Right atrium auricular region (tissue), 2 donors: ENCODE measurements at regions not wholly inside any gene's neighbourhood (a gene's known extent, or its start where the extent isn't known, plus 50 kb on each side); places are given as distances from the start of the nearest gene placed in this dataset.

ENCODE experiments used
- DNase-seq: peaks from one replicate; pipeline ENCODE4 v3.0.0-alpha.2; 2019; ENCODE audit warnings: low spot score
- H3K27ac ChIP-seq, 2 donors: fragments of 200-600 bp; sonication (generic); 1 replicate in 1 of 2; 2 replicates in 1 of 2; pipeline ENCODE4 v1.5.1; 2016 to 2019
- H3K27me3 ChIP-seq, 2 donors: fragments of 200-600 bp; sonication (generic); one replicate each; pipeline versions ENCODE4 v1.5.1 to v1.6.0; 2017 to 2019
- H3K36me3 ChIP-seq: fragments of 200-600 bp; sonication (generic); one replicate; pipeline ENCODE4 v1.5.1; 2016
- H3K4me1 ChIP-seq, 2 donors: fragments of 200-600 bp; sonication (generic); one replicate each; pipeline versions ENCODE4 v1.5.1 to v1.6.0; 2017 to 2019
- H3K4me3 ChIP-seq, 2 donors: fragments of 200-600 bp; sonication (generic); 1 replicate in 1 of 2; 2 replicates in 1 of 2; pipeline ENCODE4 v1.5.1; 2017 to 2019; ENCODE audit warnings: mild to moderate bottlenecking in 1 of 2, moderate library complexity in 1 of 2
- H3K9me3 ChIP-seq, 2 donors: fragments of 200-600 bp; sonication (generic); one replicate each; pipeline ENCODE4 v1.5.1; 2019
- TF ChIP-seq, protein P1 (sequence below), 2 donors: fragments of 200-600 bp; sonication (generic); IDR thresholded peaks; one replicate each; pipeline ENCODE4 v1.5.1; 2019; ENCODE audit warnings: antibody characterized with exemption in 2 of 2

DNA sequence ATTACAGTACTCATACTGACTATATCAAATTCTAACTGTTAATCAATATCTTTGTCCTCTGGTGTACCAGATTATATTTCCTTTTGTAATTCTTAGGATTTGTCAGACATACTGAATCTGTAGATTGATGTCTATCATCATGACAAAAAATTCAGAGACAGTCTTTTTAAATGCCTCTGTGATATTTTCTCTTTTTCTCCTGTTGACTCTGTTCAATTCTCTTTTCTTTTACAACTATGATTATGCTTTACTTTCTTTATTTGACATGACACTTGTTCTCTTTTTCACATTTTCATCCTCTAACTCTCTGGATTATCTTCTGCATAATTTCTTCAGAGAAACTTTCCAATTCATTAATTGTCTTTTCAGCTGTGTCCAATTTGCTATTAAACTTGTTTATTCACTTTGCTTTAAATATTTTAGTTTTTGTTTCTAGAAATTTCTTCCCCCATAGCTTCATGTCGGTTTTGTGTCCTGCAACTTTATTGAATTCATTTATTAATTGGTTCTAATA lies 153.6 kb downstream of the PFKFB3 start:
- Histone ChIP-seq H3K27me3 (no peaks in the 10 kb centered on the region), H3K4me1 (no peaks in the 10 kb centered on the region), H3K36me3 (no peaks in the 10 kb centered on the region), H3K4me3 (no peak overlapping the region), H3K27ac (no peak overlapping the region), H3K9me3 (peaks cover 0 to 45% of the 10 kb centered on the region in 2 donors)
- TF ChIP-seq, protein P1, sequence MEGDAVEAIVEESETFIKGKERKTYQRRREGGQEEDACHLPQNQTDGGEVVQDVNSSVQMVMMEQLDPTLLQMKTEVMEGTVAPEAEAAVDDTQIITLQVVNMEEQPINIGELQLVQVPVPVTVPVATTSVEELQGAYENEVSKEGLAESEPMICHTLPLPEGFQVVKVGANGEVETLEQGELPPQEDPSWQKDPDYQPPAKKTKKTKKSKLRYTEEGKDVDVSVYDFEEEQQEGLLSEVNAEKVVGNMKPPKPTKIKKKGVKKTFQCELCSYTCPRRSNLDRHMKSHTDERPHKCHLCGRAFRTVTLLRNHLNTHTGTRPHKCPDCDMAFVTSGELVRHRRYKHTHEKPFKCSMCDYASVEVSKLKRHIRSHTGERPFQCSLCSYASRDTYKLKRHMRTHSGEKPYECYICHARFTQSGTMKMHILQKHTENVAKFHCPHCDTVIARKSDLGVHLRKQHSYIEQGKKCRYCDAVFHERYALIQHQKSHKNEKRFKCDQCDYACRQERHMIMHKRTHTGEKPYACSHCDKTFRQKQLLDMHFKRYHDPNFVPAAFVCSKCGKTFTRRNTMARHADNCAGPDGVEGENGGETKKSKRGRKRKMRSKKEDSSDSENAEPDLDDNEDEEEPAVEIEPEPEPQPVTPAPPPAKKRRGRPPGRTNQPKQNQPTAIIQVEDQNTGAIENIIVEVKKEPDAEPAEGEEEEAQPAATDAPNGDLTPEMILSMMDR (IDR thresholded peaks at IDR 0.05): no peak
- DNase-seq: no peak

DNA sequence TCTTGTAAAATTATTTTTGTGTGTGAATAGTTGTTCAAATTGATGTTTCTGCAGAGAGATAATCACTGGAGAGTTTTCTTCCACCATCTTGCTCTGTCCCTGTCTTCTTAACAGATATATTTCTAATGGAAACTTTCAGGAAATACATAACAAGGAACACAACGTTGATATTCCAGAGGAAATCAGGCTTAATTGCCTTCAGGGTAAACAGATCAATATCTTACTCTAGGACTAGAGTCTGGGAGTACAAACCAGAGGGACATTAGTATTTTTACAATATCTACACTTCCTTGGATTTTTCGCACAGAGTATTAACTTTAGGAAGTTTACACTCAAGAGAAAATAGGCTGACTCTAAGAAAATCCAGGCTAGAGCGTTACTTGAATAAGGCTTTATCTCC lies 159.1 kb downstream of the PFKFB3 start:
- H3K4me1 ChIP-seq: peaks cover 0 to 4% of the 10 kb centered on the region in 2 donors
- H3K27ac ChIP-seq: no peak overlapping the region
- peaks cover 0 to 30% of the 10 kb centered on the region in 2 donors for H3K9me3 ChIP-seq
- no peaks in the 10 kb centered on the region for H3K27me3 ChIP-seq
- no peak for DNase-seq
- H3K4me3 ChIP-seq: no peak overlapping the region
- TF ChIP-seq, protein P1 (IDR thresholded peaks at IDR 0.05): no peak
- no peaks in the 10 kb centered on the region for H3K36me3 ChIP-seq

DNA sequence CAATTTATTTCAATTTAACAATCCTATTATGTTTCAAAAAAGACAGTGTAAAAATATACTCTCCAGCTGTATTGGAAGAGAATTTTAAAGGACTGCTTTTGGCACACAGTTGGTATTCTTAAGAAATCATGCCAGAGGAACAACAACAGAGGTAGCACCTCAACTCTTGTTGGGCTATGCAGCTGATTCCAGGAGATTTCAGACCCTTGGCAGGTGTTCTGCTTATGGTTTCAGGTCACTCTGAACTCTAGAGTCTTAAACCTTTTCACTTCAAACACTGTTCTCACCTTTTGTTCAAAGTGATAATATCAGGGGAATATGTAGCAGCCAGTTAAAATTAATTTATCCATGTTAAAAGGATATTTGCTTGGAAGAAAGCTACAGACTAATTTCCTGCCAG lies 160.1 kb downstream of the PFKFB3 start:
- Histone ChIP-seq H3K27me3 (no peaks in the 10 kb centered on the region), H3K9me3 (peaks cover 0 to 27% of the 10 kb centered on the region in 2 donors), H3K27ac (no peak overlapping the region), H3K36me3 (no peaks in the 10 kb centered on the region), H3K4me1 (peaks cover 0 to 4% of the 10 kb centered on the region in 2 donors), H3K4me3 (no peak overlapping the region)
- DNase-seq: no peak
- TF ChIP-seq, protein P1 (IDR thresholded peaks at IDR 0.05): no peak

DNA sequence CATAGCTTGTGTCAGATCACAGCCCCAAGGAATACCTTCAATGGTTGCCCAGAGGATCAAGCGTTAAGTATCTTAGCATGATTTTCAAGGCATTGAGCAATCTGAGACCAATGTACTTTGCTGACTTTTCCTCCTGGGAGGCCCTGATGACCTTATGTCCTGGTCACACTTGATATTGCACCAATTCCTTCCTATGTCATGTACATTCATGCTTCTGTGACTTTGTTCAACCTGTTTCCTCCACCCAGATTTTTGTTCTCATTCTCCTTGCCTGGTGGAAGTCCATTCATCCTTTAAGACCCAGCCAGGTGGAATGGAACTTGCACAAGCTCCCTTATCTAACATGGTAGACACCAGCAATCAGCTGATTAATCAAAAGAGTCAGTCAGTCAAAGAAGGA lies 160.8 kb downstream of the PFKFB3 start:
- DNase-seq: no peak
- no peaks in the 10 kb centered on the region for H3K27me3 ChIP-seq
- no peaks in the 10 kb centered on the region for H3K36me3 ChIP-seq
- peaks cover 0 to 4% of the 10 kb centered on the region in 2 donors for H3K4me1 ChIP-seq
- H3K27ac ChIP-seq: no peak overlapping the region
- TF ChIP-seq, protein P1 (IDR thresholded peaks at IDR 0.05): no peak
- H3K9me3 ChIP-seq: peaks cover 0 to 21% of the 10 kb centered on the region in 2 donors
- no peak overlapping the region for H3K4me3 ChIP-seq

DNA sequence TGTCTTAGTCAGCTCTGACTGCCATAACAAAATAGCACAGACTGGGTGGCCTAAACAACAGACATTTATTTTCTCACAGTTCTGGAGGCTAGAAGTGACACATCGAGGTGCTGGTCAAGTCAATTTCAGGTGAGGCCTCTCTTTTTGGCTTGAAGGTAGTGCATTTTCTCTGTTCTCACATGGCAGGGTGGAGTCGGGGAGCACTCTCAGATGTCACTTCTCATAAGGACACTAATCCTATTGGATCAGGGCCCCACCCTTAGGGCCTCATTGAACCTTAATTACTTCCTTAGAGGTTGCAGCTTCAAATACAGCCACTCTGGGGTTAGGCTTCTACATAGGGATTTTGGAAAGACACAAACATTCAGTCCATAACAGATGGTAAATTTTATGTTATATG lies 161.6 kb downstream of the PFKFB3 start:
- TF ChIP-seq, protein P1 (IDR thresholded peaks at IDR 0.05): no peak
- H3K27me3 ChIP-seq: no peaks in the 10 kb centered on the region
- no peak overlapping the region for H3K4me3 ChIP-seq
- peaks cover 0 to 4% of the 10 kb centered on the region in 2 donors for H3K4me1 ChIP-seq
- DNase-seq: no peak
- H3K36me3 ChIP-seq: no peaks in the 10 kb centered on the region
- peaks cover 0 to 21% of the 10 kb centered on the region in 2 donors for H3K9me3 ChIP-seq
- no peak overlapping the region for H3K27ac ChIP-seq

DNA sequence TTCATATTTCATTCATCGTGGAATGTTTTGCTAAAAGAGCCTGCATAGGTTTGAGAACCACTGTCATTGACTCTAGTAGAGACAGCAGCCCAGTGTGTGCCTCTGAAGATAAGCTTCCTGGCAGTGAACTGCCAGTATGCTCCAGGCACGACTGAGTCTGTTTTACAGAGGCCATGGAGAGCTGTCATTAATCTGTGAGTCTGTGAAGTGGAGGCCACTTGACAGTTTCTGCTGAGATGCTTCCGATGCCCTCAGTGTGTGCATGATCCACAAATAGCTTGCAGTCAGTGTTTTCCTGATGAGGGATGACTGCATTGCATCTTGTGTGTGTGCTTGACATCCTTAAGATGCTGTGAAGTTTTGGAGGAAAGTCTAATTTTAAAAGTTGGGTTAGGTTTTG lies 162.2 kb downstream of the PFKFB3 start:
- no peak overlapping the region for H3K4me3 ChIP-seq
- peaks cover 0 to 18% of the 10 kb centered on the region in 2 donors for H3K9me3 ChIP-seq
- no peaks in the 10 kb centered on the region for H3K36me3 ChIP-seq
- TF ChIP-seq, protein P1 (IDR thresholded peaks at IDR 0.05): no peak
- no peak overlapping the region for H3K27ac ChIP-seq
- no peak for DNase-seq
- peaks cover 0 to 4% of the 10 kb centered on the region in 2 donors for H3K4me1 ChIP-seq
- H3K27me3 ChIP-seq: no peaks in the 10 kb centered on the region
